Osteocyte (in vitro differentiated cells): ENCODE measurements at regions not wholly inside any gene's neighbourhood (a gene's known extent, or its start where the extent isn't known, plus 50 kb on each side); places are given as distances from the start of the nearest gene placed in this dataset.
"Not testable (repeated sequence)": the region's sequence is repeated elsewhere in the genome, so short reads cannot be mapped to it uniquely, and the experiment has no call there.

ENCODE experiments used
- DNase-seq: peaks from one replicate; pipeline ENCODE4 v3.0.0; 2021; ENCODE audit warnings: mixed read lengths; ENCODE audit not compliant: unreplicated experiment; ENCODE audit errors: extremely low spot score
- H3K27ac Mint-ChIP-seq: one replicate; pipeline ENCODE4 v1.8.0; 2021; ENCODE audit warnings: mild to moderate bottlenecking, mixed read lengths; ENCODE audit not compliant: unreplicated experiment
- H3K27me3 Mint-ChIP-seq: one replicate; pipeline ENCODE4 v1.8.0; 2021; ENCODE audit warnings: mixed read lengths; ENCODE audit not compliant: unreplicated experiment
- H3K36me3 Mint-ChIP-seq: one replicate; pipeline ENCODE4 v1.8.0; 2021; ENCODE audit warnings: mixed read lengths; ENCODE audit not compliant: unreplicated experiment
- H3K4me1 Mint-ChIP-seq: one replicate; pipeline ENCODE4 v1.8.0; 2021; ENCODE audit warnings: mixed read lengths; ENCODE audit not compliant: unreplicated experiment
- H3K4me3 Mint-ChIP-seq: one replicate; pipeline ENCODE4 v1.8.0; 2021; ENCODE audit warnings: mild to moderate bottlenecking, moderate library complexity, mixed read lengths; ENCODE audit not compliant: unreplicated experiment
- H3K9me3 Mint-ChIP-seq: one replicate; pipeline ENCODE4 v1.8.0; 2021; ENCODE audit warnings: mixed read lengths; ENCODE audit not compliant: unreplicated experiment
- TF ChIP-seq, protein P1 (sequence below): fragments of 200-600 bp; sonication (generic); IDR thresholded peaks from 2 replicates; pipeline ENCODE4 v1.5.0; 2021; ENCODE audit warnings: antibody characterized with exemption, mild to moderate bottlenecking, moderate library complexity

GRCh38 chr5:100043475-100043874, 491.7 kb upstream of the FAM174A start:
- Mint-ChIP-seq H3K4me1 (no peaks in the 10 kb centered on the region), H3K4me3 (no peak overlapping the region), H3K36me3 (no peaks in the 10 kb centered on the region), H3K27ac (no peak overlapping the region), H3K27me3 (no peaks in the 10 kb centered on the region), H3K9me3 (no peaks in the 10 kb centered on the region)
- no peak for DNase-seq
- TF ChIP-seq, protein P1, sequence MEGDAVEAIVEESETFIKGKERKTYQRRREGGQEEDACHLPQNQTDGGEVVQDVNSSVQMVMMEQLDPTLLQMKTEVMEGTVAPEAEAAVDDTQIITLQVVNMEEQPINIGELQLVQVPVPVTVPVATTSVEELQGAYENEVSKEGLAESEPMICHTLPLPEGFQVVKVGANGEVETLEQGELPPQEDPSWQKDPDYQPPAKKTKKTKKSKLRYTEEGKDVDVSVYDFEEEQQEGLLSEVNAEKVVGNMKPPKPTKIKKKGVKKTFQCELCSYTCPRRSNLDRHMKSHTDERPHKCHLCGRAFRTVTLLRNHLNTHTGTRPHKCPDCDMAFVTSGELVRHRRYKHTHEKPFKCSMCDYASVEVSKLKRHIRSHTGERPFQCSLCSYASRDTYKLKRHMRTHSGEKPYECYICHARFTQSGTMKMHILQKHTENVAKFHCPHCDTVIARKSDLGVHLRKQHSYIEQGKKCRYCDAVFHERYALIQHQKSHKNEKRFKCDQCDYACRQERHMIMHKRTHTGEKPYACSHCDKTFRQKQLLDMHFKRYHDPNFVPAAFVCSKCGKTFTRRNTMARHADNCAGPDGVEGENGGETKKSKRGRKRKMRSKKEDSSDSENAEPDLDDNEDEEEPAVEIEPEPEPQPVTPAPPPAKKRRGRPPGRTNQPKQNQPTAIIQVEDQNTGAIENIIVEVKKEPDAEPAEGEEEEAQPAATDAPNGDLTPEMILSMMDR, result no peak

- H3K4me3 Mint-ChIP-seq, result no peak overlapping the region
- H3K9me3 Mint-ChIP-seq, result no peaks in the 10 kb centered on the region
- H3K4me1 Mint-ChIP-seq, result no peaks in the 10 kb centered on the region
- TF ChIP-seq, protein P1, result no peak
- DNase-seq, result no peak
- H3K36me3 Mint-ChIP-seq, result no peaks in the 10 kb centered on the region
- no peaks in the 10 kb centered on the region for H3K27me3 Mint-ChIP-seq
- H3K27ac Mint-ChIP-seq, result no peak overlapping the region
Measured at GRCh38 chr5:100026606-100027005, 508.6 kb upstream of the FAM174A start.

DNA sequence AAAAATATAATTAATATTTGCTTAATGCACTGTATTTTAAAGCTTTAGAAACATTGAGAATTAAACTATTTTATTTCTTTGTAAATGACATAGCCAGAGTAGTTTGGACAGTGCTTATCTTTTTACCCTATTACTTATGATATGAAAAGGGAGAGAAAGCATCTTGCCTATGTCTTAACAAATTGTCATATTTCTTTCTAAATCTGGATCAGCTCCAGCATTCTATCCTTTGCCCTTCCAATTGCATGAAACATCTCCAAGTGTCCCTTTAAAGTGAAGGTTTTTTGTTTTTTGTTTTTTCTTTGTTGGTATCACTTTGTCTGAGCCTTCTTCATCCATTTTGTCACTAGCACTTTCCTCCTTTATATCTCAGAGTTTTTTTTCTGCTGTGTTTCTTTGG, 511.6 kb upstream of the FAM174A start:
- H3K36me3 Mint-ChIP-seq, result no peaks in the 10 kb centered on the region
- H3K27me3 Mint-ChIP-seq, result no peaks in the 10 kb centered on the region
- no peaks in the 10 kb centered on the region for H3K4me1 Mint-ChIP-seq
- TF ChIP-seq, protein P1, result no peak
- no peak overlapping the region for H3K4me3 Mint-ChIP-seq
- H3K9me3 Mint-ChIP-seq, result no peaks in the 10 kb centered on the region
- H3K27ac Mint-ChIP-seq, result no peak overlapping the region
- DNase-seq, result no peak

- no peaks in the 10 kb centered on the region for H3K9me3 Mint-ChIP-seq
- TF ChIP-seq, protein P1, result no peak
- H3K4me1 Mint-ChIP-seq, result no peaks in the 10 kb centered on the region
- H3K27me3 Mint-ChIP-seq, result no peaks in the 10 kb centered on the region
- no peak overlapping the region for H3K27ac Mint-ChIP-seq
- no peak for DNase-seq
- H3K36me3 Mint-ChIP-seq, result no peaks in the 10 kb centered on the region
- H3K4me3 Mint-ChIP-seq, result no peak overlapping the region
Measured at GRCh38 chr5:100017520-100018262, 517.5 kb upstream of the FAM174A start.

DNA sequence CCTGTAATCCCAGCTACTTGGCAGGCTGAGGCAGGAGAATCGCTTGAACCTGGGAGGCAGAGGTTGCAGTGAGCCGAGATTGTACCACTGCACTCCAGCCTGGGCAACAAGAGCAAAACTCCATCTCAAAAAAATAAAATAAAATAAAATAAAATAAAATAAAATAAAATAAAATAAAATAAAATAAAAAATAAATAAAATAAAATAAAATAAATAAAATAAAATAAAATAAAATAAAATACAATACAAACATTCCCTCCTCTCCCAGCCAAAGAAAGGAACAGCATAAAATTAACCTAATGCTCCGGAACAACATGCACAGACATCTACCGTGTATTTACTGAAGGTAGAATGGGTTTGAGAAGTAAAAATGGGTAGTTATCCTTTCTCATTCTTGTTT, 521.9 kb upstream of the FAM174A start:
- not testable (repeated sequence) for H3K9me3 Mint-ChIP-seq, DNase-seq, H3K27ac Mint-ChIP-seq, H3K4me1 Mint-ChIP-seq, H3K36me3 Mint-ChIP-seq, H3K4me3 Mint-ChIP-seq, H3K27me3 Mint-ChIP-seq

- not testable (repeated sequence) for H3K27ac Mint-ChIP-seq, H3K36me3 Mint-ChIP-seq, H3K9me3 Mint-ChIP-seq, DNase-seq, H3K4me3 Mint-ChIP-seq, H3K4me1 Mint-ChIP-seq, H3K27me3 Mint-ChIP-seq
Measured at GRCh38 chr5:100011160-100011559, 524.0 kb upstream of the FAM174A start.
